BLaER1 treated with 17β-estradiol and CSF1 and Interleukin-3, amounts not matched to agents 10 nM and 100 nM (cell line): ENCODE measurements at regions not wholly inside any gene's neighbourhood (a gene's known extent, or its start where the extent isn't known, plus 50 kb on each side); places are given as distances from the start of the nearest gene placed in this dataset.
A peak's percentile ranks its signal among the peaks of the same experiment; 100 is the strongest.

Source experiments
- H3K27ac ChIP-seq, 11 experiments: shearing (Covaris generic); formaldehyde crosslinking; 2 replicates each; pipeline ENCODE4 v1.8.1; 2022
- H3K27me3 ChIP-seq, 11 experiments: shearing (Covaris generic); formaldehyde crosslinking; 2 replicates each; pipeline ENCODE4 v1.8.1; 2022
- H3K36me3 ChIP-seq, 11 experiments: shearing (Covaris generic); formaldehyde crosslinking; 2 replicates each; pipeline ENCODE4 v1.8.1; 2022
- H3K4me1 ChIP-seq, 10 experiments: shearing (Covaris generic); formaldehyde crosslinking; 2 replicates each; pipeline ENCODE4 v1.8.1; 2022
- H3K4me2 ChIP-seq, 11 experiments: shearing (Covaris generic); formaldehyde crosslinking; 2 replicates each; pipeline ENCODE4 v1.8.1; 2022
- H3K4me3 ChIP-seq, 10 experiments: shearing (Covaris generic); formaldehyde crosslinking; 2 replicates each; pipeline ENCODE4 v1.8.1; 2022
- H3K9ac ChIP-seq, 11 experiments: shearing (Covaris generic); formaldehyde crosslinking; 2 replicates each; pipeline ENCODE4 v1.8.1; 2022
- H3K9me3 ChIP-seq, 11 experiments: shearing (Covaris generic); formaldehyde crosslinking; replicated peaks in 1 of 11; 2 replicates each; pipeline ENCODE4 v1.8.1; 2022
- H4K20me1 ChIP-seq, 11 experiments: shearing (Covaris generic); formaldehyde crosslinking; 2 replicates each; pipeline ENCODE4 v1.8.1; 2022
- Cebpa-rat ChIP-seq, 11 experiments: shearing (Covaris generic); IDR thresholded peaks; 2 replicates each; pipeline ENCODE4 v1.8.1; 2022

DNA sequence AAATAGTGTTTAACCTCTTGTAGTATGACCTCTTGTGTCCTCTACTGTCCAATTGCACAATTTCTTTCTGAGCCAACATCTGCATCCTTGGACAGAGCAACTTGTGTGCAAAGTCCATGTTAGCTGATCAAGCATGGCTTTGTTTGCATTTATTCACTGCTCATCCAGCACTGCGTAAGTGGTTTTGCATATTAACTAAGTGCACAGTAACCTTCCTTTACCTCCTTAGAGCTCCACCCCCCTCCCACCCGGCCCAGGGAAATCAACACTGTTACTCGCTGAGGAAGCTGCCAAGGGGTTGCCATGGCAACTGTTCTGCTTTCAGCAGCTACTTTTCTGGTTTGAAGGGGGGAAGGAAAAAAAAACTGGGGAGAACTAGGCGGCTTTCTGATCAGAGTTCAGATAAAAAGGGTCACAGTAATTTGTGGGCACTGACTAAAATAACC is 153.5 kb upstream of the KLF12 start:
- Histone ChIP-seq H3K9ac (peak overlapping the region in 4 of 11 experiments; percentile 26 to 52 (median 39); a peak in 5 of 22 replicates), H3K4me2 (peak overlapping the region; percentile 70 to 92 (median 79))
- peak in 1 of 11 experiments; percentile 15; a peak in 1 of 22 replicates for TF ChIP-seq Cebpa-rat (IDR thresholded peaks at IDR 0.05)

DNA sequence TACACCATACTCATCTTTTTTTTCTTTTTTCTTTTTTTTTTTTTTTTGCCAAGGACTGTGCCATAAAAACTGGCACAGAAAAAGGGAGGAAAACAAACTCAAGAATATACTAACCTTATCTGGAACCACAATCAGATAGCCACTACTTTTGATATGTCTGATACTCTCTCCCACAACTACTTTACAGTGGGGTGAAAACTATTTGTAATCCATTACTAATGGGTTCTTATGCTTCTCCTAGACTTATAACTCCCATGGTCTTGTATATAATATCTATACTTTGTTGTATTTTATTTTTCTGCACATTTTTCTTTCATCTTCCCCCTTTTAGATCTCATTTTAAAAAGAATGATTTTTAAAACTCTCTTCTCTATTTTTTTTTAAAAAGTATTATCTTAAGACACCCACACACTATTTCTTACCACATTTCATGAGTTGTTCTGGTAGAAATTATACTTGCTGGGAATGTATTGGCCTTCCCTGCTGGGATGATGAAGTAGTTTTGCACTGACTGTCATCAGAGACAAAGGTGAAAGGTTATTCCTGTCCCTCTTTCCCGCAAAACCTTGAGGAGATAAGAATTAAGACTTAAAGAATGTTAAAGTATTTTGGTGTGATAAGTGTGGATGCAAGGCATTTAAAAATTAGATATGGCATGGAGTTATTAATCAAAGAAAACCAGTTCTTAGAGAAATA is 146.7 kb upstream of the KLF12 start:
- Histone ChIP-seq H3K36me3 (no peaks in the 10 kb centered on the region), H4K20me1 (no peaks in the 10 kb centered on the region), H3K4me2 (no peak overlapping the region), H3K27me3 (no peaks in the 10 kb centered on the region), H3K27ac (no peak overlapping the region), H3K9me3 (no peaks in the 10 kb centered on the region), H3K9ac (no peak overlapping the region), H3K4me3 (no peak overlapping the region), H3K4me1 (no peaks in the 10 kb centered on the region)
- no peak for TF ChIP-seq Cebpa-rat (IDR thresholded peaks at IDR 0.05)

More for the DNA sequence above, 153.5 kb upstream of the KLF12 start:
- Histone ChIP-seq H3K27me3 (peaks cover 0 to 4% (median 0%) of the 10 kb centered on the region in 11 experiments; a peak in 2 of 22 replicates), H3K36me3 (no peaks in the 10 kb centered on the region), H3K27ac (peak overlapping the region in 2 of 11 experiments; percentile 13 to 62; a peak in 2 of 22 replicates), H3K4me3 (peak overlapping the region in 4 of 10 experiments; percentile 6 to 47 (median 31); a peak in 6 of 20 replicates), H3K9me3 (no peaks in the 10 kb centered on the region), H3K4me1 (peaks cover 24 to 37% (median 30%) of the 10 kb centered on the region in 10 experiments), H4K20me1 (no peaks in the 10 kb centered on the region)

DNA sequence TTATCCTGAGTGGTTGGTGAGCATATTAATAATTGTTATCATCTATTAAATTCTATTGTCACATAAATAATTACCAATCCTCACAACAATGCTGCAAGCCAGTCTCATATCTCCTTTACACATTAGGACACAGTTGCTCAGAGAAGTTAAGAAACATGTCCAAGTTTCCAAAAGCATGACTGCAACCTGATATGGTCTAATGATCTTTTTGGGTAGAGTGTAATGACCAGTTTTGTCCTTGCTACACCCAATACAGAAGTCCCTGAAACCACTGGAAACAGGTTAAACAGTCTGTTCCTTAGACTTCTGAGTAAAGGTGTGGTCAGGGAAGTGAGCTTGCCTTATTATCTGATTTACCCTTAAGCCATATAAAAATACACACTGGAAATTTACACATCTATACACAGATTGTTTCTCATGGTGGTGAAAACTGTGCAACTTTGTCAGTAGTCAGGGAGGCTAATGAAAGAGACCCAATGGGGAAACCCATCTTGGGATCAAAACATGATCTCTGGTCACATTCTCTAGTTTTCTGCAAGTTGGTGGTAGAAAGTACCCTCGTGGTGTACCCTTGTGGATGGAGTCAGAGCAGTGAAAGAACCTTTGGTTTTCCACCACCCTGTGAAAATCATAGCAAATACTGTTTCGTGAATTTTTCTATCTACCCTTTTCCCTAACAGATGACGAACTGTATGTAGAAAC is 146.0 kb upstream of the KLF12 start:
- no peak overlapping the region for H3K27ac ChIP-seq
- no peak for TF ChIP-seq Cebpa-rat (IDR thresholded peaks at IDR 0.05)
- H3K4me1 ChIP-seq = no peaks in the 10 kb centered on the region
- H3K9me3 ChIP-seq = no peaks in the 10 kb centered on the region
- H3K36me3 ChIP-seq = no peaks in the 10 kb centered on the region
- no peak overlapping the region for H3K4me2 ChIP-seq
- H3K9ac ChIP-seq = no peak overlapping the region
- no peaks in the 10 kb centered on the region for H4K20me1 ChIP-seq
- H3K4me3 ChIP-seq = no peak overlapping the region
- no peaks in the 10 kb centered on the region for H3K27me3 ChIP-seq

DNA sequence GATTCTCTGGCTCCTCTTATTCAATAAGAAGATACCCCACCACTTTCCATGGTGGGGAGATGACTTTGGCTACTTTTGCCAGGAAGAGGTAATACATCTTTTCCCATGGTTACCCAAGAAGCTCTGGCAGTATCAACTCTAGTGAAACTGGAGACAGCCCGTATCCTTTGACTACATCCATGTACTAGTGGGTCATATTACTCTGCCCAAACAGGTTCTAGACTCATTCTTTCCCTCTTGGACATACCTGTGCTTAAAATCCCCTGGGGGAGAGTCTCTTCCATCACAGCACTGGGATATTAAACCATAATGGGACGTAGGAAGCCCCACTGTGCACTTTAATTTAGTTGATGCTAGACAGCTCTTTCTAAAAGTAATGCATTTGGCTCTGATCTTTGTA is 144.7 kb upstream of the KLF12 start:
- H3K4me2 ChIP-seq = no peak overlapping the region
- no peaks in the 10 kb centered on the region for H3K36me3 ChIP-seq
- no peaks in the 10 kb centered on the region for H3K9me3 ChIP-seq
- H3K27me3 ChIP-seq = no peaks in the 10 kb centered on the region
- TF ChIP-seq Cebpa-rat (IDR thresholded peaks at IDR 0.05) = no peak
- H3K4me1 ChIP-seq = peaks cover 0 to 4% (median 0%) of the 10 kb centered on the region in 10 experiments; a peak in 3 of 20 replicates
- no peak overlapping the region for H3K27ac ChIP-seq
- no peak overlapping the region for H3K9ac ChIP-seq
- no peaks in the 10 kb centered on the region for H4K20me1 ChIP-seq
- no peak overlapping the region for H3K4me3 ChIP-seq

DNA sequence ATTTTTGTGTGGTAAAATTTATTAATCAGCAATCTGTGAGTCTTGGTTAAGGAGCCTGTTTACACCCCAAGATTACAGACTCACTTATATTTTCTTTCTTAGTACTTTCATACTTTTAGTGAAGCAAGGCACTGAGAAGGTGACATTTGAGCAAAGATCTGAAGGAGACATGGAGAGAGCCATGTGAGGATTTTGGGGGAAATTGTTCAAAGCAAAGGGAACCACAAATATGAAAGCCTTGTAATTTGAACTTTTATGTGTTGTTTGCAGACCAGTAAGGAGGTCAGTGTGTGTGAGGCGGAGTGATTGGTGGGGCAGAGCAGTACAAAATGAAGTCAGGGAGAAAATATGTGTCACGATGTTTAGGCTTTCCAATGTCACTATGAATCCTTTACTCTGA is 140.7 kb upstream of the KLF12 start:
- Histone ChIP-seq H3K4me3 (no peak overlapping the region), H3K4me2 (no peak overlapping the region), H3K27me3 (no peaks in the 10 kb centered on the region), H3K27ac (no peak overlapping the region), H3K9ac (no peak overlapping the region), H3K9me3 (peaks cover 5 to 16% (median 12%) of the 10 kb centered on the region in 11 experiments; a peak in 21 of 22 replicates), H4K20me1 (no peaks in the 10 kb centered on the region), H3K4me1 (peaks cover 0 to 18% (median 0%) of the 10 kb centered on the region in 10 experiments; a peak in 6 of 20 replicates), H3K36me3 (no peaks in the 10 kb centered on the region)
- TF ChIP-seq Cebpa-rat (IDR thresholded peaks at IDR 0.05) = no peak

DNA sequence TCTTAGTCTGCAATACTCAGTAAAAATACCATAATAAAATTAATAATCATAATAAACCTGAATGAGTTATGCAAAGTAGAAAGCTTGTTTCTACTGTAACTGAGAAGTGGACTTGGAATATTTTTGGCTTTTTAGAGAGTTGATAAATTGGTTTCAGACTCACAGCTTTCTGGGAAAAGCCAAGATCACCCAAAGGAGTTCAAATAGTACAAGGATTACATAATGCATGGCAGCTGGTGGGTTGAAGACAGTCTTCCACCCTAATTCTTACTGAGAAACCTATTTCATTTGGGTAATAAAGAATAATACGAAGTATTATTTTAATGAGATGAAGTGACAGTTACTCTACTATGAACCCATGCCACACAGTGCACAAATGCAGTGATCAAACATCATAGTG is 139.4 kb upstream of the KLF12 start:
- H3K36me3 ChIP-seq = no peaks in the 10 kb centered on the region
- H3K27ac ChIP-seq = no peak overlapping the region
- H3K4me2 ChIP-seq = peak overlapping the region in 2 of 11 experiments; percentile 0 to 11; a peak in 3 of 22 replicates
- H3K4me3 ChIP-seq = no peak overlapping the region
- peaks cover 5 to 16% (median 12%) of the 10 kb centered on the region in 11 experiments; a peak in 21 of 22 replicates for H3K9me3 ChIP-seq
- TF ChIP-seq Cebpa-rat (IDR thresholded peaks at IDR 0.05) = no peak
- no peaks in the 10 kb centered on the region for H4K20me1 ChIP-seq
- peaks cover 0 to 18% (median 0%) of the 10 kb centered on the region in 10 experiments; a peak in 6 of 20 replicates for H3K4me1 ChIP-seq
- H3K9ac ChIP-seq = no peak overlapping the region
- H3K27me3 ChIP-seq = no peaks in the 10 kb centered on the region

DNA sequence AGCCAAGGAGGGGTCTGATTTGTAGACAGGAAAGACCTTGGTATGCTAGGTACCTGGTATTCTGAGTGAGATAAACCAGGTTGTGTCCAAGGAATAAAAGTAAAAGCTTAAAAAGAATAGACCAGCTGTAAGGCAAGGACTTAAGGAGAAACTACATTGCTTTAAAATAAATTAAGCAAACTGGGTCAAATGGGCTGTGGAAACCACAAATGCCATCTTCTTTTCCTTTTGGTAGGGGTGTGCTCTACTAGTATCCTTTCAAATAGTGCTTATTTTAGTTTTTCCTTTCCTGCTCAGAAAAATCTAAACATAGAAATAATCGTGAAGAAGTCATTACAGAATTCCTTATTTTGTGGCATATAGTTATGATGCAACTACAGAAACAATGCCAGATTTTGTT is 138.6 kb upstream of the KLF12 start:
- H3K4me2 ChIP-seq = peak overlapping the region in 3 of 11 experiments; percentile 5 to 37 (median 22); a peak in 3 of 22 replicates
- no peak for TF ChIP-seq Cebpa-rat (IDR thresholded peaks at IDR 0.05)

DNA sequence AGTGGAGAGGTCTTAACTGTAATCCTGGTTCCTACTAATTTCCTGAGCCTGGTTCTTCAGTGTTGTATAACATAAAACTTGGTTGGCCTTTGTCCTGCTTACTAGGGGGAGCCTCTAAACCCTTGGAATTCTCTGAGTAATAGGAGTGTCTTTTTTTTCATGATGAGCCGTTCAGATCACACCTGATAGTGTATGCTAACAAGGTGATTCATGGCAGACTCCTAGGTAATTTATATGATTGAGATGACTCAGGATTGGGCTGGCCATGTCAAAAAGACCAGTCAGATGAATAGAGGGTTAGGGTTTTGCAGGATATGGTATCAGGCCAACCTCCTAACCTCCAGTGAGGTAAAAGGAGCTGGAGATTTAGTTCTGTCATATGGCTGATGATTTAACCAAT is 135.8 kb upstream of the KLF12 start:
- no peak overlapping the region for H3K9ac ChIP-seq
- no peak overlapping the region for H3K4me3 ChIP-seq
- no peak for TF ChIP-seq Cebpa-rat (IDR thresholded peaks at IDR 0.05)
- no peak overlapping the region for H3K27ac ChIP-seq
- no peaks in the 10 kb centered on the region for H3K36me3 ChIP-seq
- peaks cover 21 to 31% (median 26%) of the 10 kb centered on the region in 11 experiments for H3K9me3 ChIP-seq
- no peak overlapping the region for H3K4me2 ChIP-seq
- no peaks in the 10 kb centered on the region for H3K27me3 ChIP-seq
- H3K4me1 ChIP-seq = peaks cover 0 to 18% (median 0%) of the 10 kb centered on the region in 10 experiments; a peak in 6 of 20 replicates
- no peaks in the 10 kb centered on the region for H4K20me1 ChIP-seq

More for the DNA sequence above, 138.6 kb upstream of the KLF12 start:
- Histone ChIP-seq H3K9ac (no peak overlapping the region), H3K4me3 (no peak overlapping the region), H3K4me1 (peaks cover 0 to 18% (median 0%) of the 10 kb centered on the region in 10 experiments; a peak in 6 of 20 replicates), H3K27me3 (no peaks in the 10 kb centered on the region), H3K27ac (no peak overlapping the region), H4K20me1 (no peaks in the 10 kb centered on the region), H3K9me3 (peaks cover 5 to 16% (median 12%) of the 10 kb centered on the region in 11 experiments; a peak in 21 of 22 replicates), H3K36me3 (no peaks in the 10 kb centered on the region)

DNA sequence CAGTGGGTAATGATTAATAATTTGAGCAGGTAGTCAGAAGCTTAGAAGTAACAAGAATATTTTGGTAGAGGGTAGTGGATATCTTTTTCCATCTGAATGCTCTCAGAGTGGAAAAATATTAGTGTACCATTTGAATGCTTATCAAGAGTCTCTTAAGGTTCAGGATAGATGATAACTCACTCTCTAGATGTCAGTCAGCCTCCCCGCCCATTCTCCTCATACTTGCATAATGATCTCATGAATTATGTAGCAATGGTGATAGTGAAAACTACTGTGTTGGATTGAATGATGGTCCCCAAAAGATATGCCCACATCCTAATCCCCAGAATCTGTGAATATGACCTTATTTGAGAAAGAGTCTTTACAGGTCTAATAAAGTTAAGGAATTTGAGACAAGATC is 132.7 kb upstream of the KLF12 start:
- no peak overlapping the region for H3K9ac ChIP-seq
- H3K4me1 ChIP-seq = no peaks in the 10 kb centered on the region
- no peak overlapping the region for H3K27ac ChIP-seq
- H3K27me3 ChIP-seq = no peaks in the 10 kb centered on the region
- H3K36me3 ChIP-seq = no peaks in the 10 kb centered on the region
- H3K4me2 ChIP-seq = no peak overlapping the region
- no peaks in the 10 kb centered on the region for H4K20me1 ChIP-seq
- no peak for TF ChIP-seq Cebpa-rat (IDR thresholded peaks at IDR 0.05)
- no peak overlapping the region for H3K4me3 ChIP-seq
- peaks cover 31 to 46% (median 39%) of the 10 kb centered on the region in 11 experiments for H3K9me3 ChIP-seq
